Keratinocyte (primary cell): ENCODE measurements at regions not wholly inside any gene's neighbourhood (a gene's known extent, or its start where the extent isn't known, plus 50 kb on each side); places are given as distances from the start of the nearest gene placed in this dataset.

Experiments
- DNase-seq: peaks from one replicate; pipeline ENCODE4 v3.0.0-alpha.2; 2011; ENCODE audit warnings: low read depth, missing footprints, low spot score
- FAIRE-seq: peaks from 2 replicates; lab custom pipeline; 2011; peaks lifted over from hg19 to GRCh38; lab: Jason Lieb, UNC
- H2AFZ ChIP-seq: 2 replicates; pipeline ENCODE4 v1.6.0; 2012; ENCODE audit warnings: low read length, control low read depth, inconsistent platforms; ENCODE audit not compliant: control insufficient read depth
- H3K27ac ChIP-seq: 2 replicates; pipeline ENCODE4 v1.5.1; 2011; ENCODE audit warnings: low read length; ENCODE audit not compliant: control insufficient read depth, insufficient read depth
- H3K27me3 ChIP-seq: 3 replicates; pipeline ENCODE4 v1.6.0; 2011; ENCODE audit warnings: low read length; ENCODE audit not compliant: control insufficient read depth, insufficient read depth; ENCODE audit errors: extremely low read depth
- H3K36me3 ChIP-seq, 2 experiments: 2 replicates in 1 of 2; 3 replicates in 1 of 2; pipeline ENCODE4 v1.5.1; 2011; ENCODE audit warnings: low read length in 2 of 2, mild to moderate bottlenecking in 1 of 2; ENCODE audit not compliant: control insufficient read depth in 2 of 2, insufficient read depth in 2 of 2; ENCODE audit errors: extremely low read depth in 1 of 2
- H3K4me1 ChIP-seq: 3 replicates; pipeline ENCODE4 v1.5.1; 2011; ENCODE audit warnings: low read length; ENCODE audit not compliant: control insufficient read depth, insufficient read depth; ENCODE audit errors: extremely low read depth
- H3K4me2 ChIP-seq: 3 replicates; pipeline ENCODE4 v1.6.0; 2011; ENCODE audit warnings: low read depth, low read length; ENCODE audit not compliant: control insufficient read depth, insufficient read depth; ENCODE audit errors: extremely low read depth
- H3K4me3 ChIP-seq, 3 experiments: fragments of 200-600 bp in 1 of 3; sonication (generic) in 1 of 3; 2 replicates in 2 of 3; 3 replicates in 1 of 3; pipeline ENCODE4 v1.5.1; 2011 to 2016; ENCODE audit warnings: low read length in 3 of 3, mild to moderate bottlenecking in 3 of 3, control low read depth in 2 of 3, inconsistent platforms in 1 of 3, low read depth in 1 of 3, mixed read lengths in 1 of 3, mixed run types in 1 of 3, moderate library complexity in 1 of 3; ENCODE audit not compliant: control insufficient read depth in 2 of 3, insufficient read depth in 2 of 3; ENCODE audit errors: extremely low read depth in 1 of 3
- H3K79me2 ChIP-seq: 2 replicates; pipeline ENCODE4 v1.6.0; 2012; ENCODE audit warnings: low read length; ENCODE audit not compliant: control insufficient read depth, insufficient read depth
- H3K9ac ChIP-seq: 3 replicates; pipeline ENCODE4 v1.6.0; 2011; ENCODE audit warnings: low read length; ENCODE audit not compliant: control insufficient read depth, insufficient read depth; ENCODE audit errors: extremely low read depth
- H3K9me1 ChIP-seq: 3 replicates; pipeline ENCODE4 v1.6.0; 2011; ENCODE audit warnings: low read length; ENCODE audit not compliant: control insufficient read depth, insufficient read depth; ENCODE audit errors: extremely low read depth
- H3K9me3 ChIP-seq: 2 replicates; pipeline ENCODE4 v1.5.1; 2012; ENCODE audit warnings: low read depth, low read length; ENCODE audit not compliant: control insufficient read depth
- H4K20me1 ChIP-seq: 3 replicates; pipeline ENCODE4 v1.6.0; 2011; ENCODE audit warnings: low read length; ENCODE audit not compliant: control insufficient read depth, insufficient read depth; ENCODE audit errors: extremely low read depth
- CTCF ChIP-seq, 3 experiments: IDR thresholded peaks in 1 of 3; conservative IDR thresholded peaks in 1 of 3; optimal IDR thresholded peaks in 1 of 3; 2 replicates in 2 of 3; 3 replicates in 1 of 3; pipeline versions ENCODE3 to v1.5.1; 2011; ENCODE audit warnings: low read length in 3 of 3, mild to moderate bottlenecking in 3 of 3, moderate library complexity in 2 of 3, control low read depth in 1 of 3, inconsistent platforms in 1 of 3; ENCODE audit not compliant: insufficient read depth in 2 of 3; ENCODE audit errors: extremely low read depth in 1 of 3
- EZH2 ChIP-seq: IDR thresholded peaks from one replicate; pipeline ENCODE4 v1.6.1; 2012; ENCODE audit warnings: inconsistent platforms, mild to moderate bottlenecking, low read length, moderate library complexity
- dilution Hi-C: fragments of 300-500 bp; cut with MboI; formaldehyde crosslinking; loops from one replicate; pipeline ENCODE4 v1.7.0; 2020; ENCODE audit warnings: low sequenced_read_pairs; ENCODE audit not compliant: extremely low pct_ligation_motif_present

GRCh38 chr22:48500471-48501230 is 1327.0 kb downstream of the BRD1 start:
- FAIRE-seq (no peak), DNase-seq (no peak)
- Histone ChIP-seq H3K4me3 (no peak overlapping the region), H3K4me2 (no peak overlapping the region), H2AFZ (no peak overlapping the region), H3K4me1 (no peaks in the 10 kb centered on the region), H3K36me3 (no peaks in the 10 kb centered on the region), H3K27ac (no peak overlapping the region), H3K79me2 (no peaks in the 10 kb centered on the region), H3K27me3 (no peaks in the 10 kb centered on the region), H3K9ac (no peak overlapping the region), H3K9me3 (peaks cover 8% of the 10 kb centered on the region), H4K20me1 (no peaks in the 10 kb centered on the region), H3K9me1 (no peaks in the 10 kb centered on the region)
- dilution Hi-C loops = no loop called here
- TF ChIP-seq EZH2 (no peak), CTCF (optimal IDR thresholded peaks at IDR 0.05 in 1 of 3, IDR thresholded peaks at IDR 0.05 in 1 of 3, conservative IDR thresholded peaks at IDR 0.05 in 1 of 3; ENCODE audit: extremely low read depth in 1 of 3, insufficient read depth in 2 of 3, low read length in 3 of 3) (no peak)

- Histone ChIP-seq H3K9ac (no peak overlapping the region), H3K4me1 (no peaks in the 10 kb centered on the region), H3K9me3 (peaks cover 8% of the 10 kb centered on the region), H4K20me1 (no peaks in the 10 kb centered on the region), H3K4me3 (no peak overlapping the region), H3K27ac (no peak overlapping the region), H3K4me2 (no peak overlapping the region), H2AFZ (no peak overlapping the region), H3K27me3 (no peaks in the 10 kb centered on the region), H3K9me1 (no peaks in the 10 kb centered on the region), H3K36me3 (no peaks in the 10 kb centered on the region), H3K79me2 (no peaks in the 10 kb centered on the region)
- FAIRE-seq (no peak), DNase-seq (no peak)
- dilution Hi-C loops = no loop called here
- TF ChIP-seq CTCF (optimal IDR thresholded peaks at IDR 0.05 in 1 of 3, IDR thresholded peaks at IDR 0.05 in 1 of 3, conservative IDR thresholded peaks at IDR 0.05 in 1 of 3; ENCODE audit: extremely low read depth in 1 of 3, insufficient read depth in 2 of 3, low read length in 3 of 3) (no peak), EZH2 (no peak)
These were observed 1327.9 kb downstream of the BRD1 start for GRCh38 chr22:48499456-48500425.
